ENCODE measurements at regions not wholly inside any gene's neighbourhood (a gene's known extent, or its start where the extent isn't known, plus 50 kb on each side); places are given as distances from the start of the nearest gene placed in this dataset.

- Mint-ChIP-seq H3K27me3 (ENCODE audit: low read depth) (peaks cover 76% of the 10 kb centered on the region), H3K4me1 (peaks cover 39% of the 10 kb centered on the region), H3K4me3 (no peak overlapping the region), H3K36me3 (ENCODE audit: low read depth) (no peaks in the 10 kb centered on the region), H3K27ac (ENCODE audit: unreplicated experiment) (no peak overlapping the region), H3K9me3 (no peaks in the 10 kb centered on the region)
- TF ChIP-seq CTCF (conservative IDR thresholded peaks at IDR 0.05): no peak
- DNase-seq (ENCODE audit: low read depth, low spot score): no peak
Observed at GRCh38 chr6:167764215-167764614, 62.5 kb upstream of the AFDN start.

DNA sequence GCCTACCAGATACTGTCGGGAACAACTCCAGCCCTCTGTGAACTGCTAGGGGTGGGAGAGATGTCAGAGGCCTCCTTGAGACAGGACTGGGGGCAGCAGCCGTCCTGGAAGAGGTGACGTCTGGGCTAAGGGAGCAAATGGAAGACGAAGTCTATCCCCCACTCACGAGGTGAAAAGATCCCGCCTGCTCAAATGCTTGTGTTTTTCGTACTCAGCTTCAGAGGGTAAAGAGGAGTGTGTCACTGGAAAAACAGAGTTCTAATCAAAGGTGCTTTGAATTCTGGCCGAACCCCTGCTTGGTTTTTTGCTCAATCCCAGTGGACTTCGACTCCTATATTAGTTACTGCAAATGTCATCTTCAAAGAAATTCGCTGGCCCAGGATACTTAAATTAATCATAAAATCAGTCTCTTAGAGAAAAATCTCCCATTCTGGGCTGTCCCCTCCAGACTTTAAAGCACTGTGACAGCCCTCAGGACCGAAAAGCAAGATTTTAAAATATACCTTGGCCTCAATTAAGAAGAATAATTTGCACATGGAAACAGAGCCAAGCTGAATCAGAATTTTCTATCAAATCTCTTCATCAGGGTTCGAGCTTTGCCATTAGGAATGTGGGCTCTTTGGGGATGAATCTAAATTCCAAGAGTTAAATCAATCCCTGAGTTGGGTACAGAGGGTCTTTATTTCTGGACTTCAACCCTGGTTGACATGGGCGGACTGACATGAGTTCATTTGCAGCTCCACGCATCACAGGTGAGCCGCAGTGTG lies 61.8 kb upstream of the AFDN start:
- TF ChIP-seq CTCF (conservative IDR thresholded peaks at IDR 0.05): no peak
- Mint-ChIP-seq H3K27ac (ENCODE audit: unreplicated experiment) (no peak overlapping the region), H3K36me3 (ENCODE audit: low read depth) (no peaks in the 10 kb centered on the region), H3K27me3 (ENCODE audit: low read depth) (peaks cover 76% of the 10 kb centered on the region), H3K9me3 (no peaks in the 10 kb centered on the region), H3K4me3 (no peak overlapping the region), H3K4me1 (peaks cover 32% of the 10 kb centered on the region)
- DNase-seq (ENCODE audit: low read depth, low spot score): no peak

GRCh38 chr6:167766986-167767714 lies 59.6 kb upstream of the AFDN start:
- DNase-seq (ENCODE audit: low read depth, low spot score): no peak
- H3K27ac Mint-ChIP-seq (ENCODE audit: unreplicated experiment): no peak overlapping the region
- no peaks in the 10 kb centered on the region for H3K36me3 Mint-ChIP-seq (ENCODE audit: low read depth)

GRCh38 chr6:167767715-167768107 lies 59.0 kb upstream of the AFDN start:
- DNase-seq (ENCODE audit: low read depth, low spot score): no peak
- Mint-ChIP-seq H3K27ac (ENCODE audit: unreplicated experiment) (no peak overlapping the region), H3K4me3 (no peak overlapping the region), H3K27me3 (ENCODE audit: low read depth) (peaks cover 80% of the 10 kb centered on the region), H3K36me3 (ENCODE audit: low read depth) (no peaks in the 10 kb centered on the region), H3K9me3 (no peaks in the 10 kb centered on the region), H3K4me1 (peaks cover 7% of the 10 kb centered on the region)
- no peak for TF ChIP-seq CTCF (conservative IDR thresholded peaks at IDR 0.05)

More at GRCh38 chr6:167766986-167767714, 59.6 kb upstream of the AFDN start:
- no peaks in the 10 kb centered on the region for H3K9me3 Mint-ChIP-seq
- peaks cover 81% of the 10 kb centered on the region for H3K27me3 Mint-ChIP-seq (ENCODE audit: low read depth)
- H3K4me1 Mint-ChIP-seq: peaks cover 12% of the 10 kb centered on the region
- no peak for TF ChIP-seq CTCF (conservative IDR thresholded peaks at IDR 0.05)
- no peak overlapping the region for H3K4me3 Mint-ChIP-seq

GRCh38 chr6:167768471-167769215 lies 58.1 kb upstream of the AFDN start:
- no peak for DNase-seq (ENCODE audit: low read depth, low spot score)
- Mint-ChIP-seq H3K9me3 (no peaks in the 10 kb centered on the region), H3K27ac (ENCODE audit: unreplicated experiment) (no peak overlapping the region), H3K4me3 (no peak overlapping the region), H3K4me1 (no peaks in the 10 kb centered on the region), H3K27me3 (ENCODE audit: low read depth) (peaks cover 78% of the 10 kb centered on the region), H3K36me3 (ENCODE audit: low read depth) (no peaks in the 10 kb centered on the region)
- TF ChIP-seq CTCF (conservative IDR thresholded peaks at IDR 0.05): no peak
